SK-N-DZ (cell line): ENCODE measurements at regions not wholly inside any gene's neighbourhood (a gene's known extent, or its start where the extent isn't known, plus 50 kb on each side); places are given as distances from the start of the nearest gene placed in this dataset.
A peak's percentile ranks its signal among the peaks of the same experiment; 100 is the strongest.
"Not testable (repeated sequence)": the region's sequence is repeated elsewhere in the genome, so short reads cannot be mapped to it uniquely, and the experiment has no call there.

Experiments used
- DNase-seq: peaks from one replicate; pipeline ENCODE4 v3.0.0-alpha.2; 2015; ENCODE audit warnings: low spot score

GRCh38 chrX:39465467-39465866 lies 632.3 kb downstream of the BCOR start:
- no peak for DNase-seq

- DNase-seq, result no peak
Measured at GRCh38 chrX:39465906-39466305, 631.9 kb downstream of the BCOR start.

GRCh38 chrX:39469126-39469525 lies 628.6 kb downstream of the BCOR start:
- no peak for DNase-seq

GRCh38 chrX:39470588-39471407 lies 627.0 kb downstream of the BCOR start:
- no peak for DNase-seq

DNA sequence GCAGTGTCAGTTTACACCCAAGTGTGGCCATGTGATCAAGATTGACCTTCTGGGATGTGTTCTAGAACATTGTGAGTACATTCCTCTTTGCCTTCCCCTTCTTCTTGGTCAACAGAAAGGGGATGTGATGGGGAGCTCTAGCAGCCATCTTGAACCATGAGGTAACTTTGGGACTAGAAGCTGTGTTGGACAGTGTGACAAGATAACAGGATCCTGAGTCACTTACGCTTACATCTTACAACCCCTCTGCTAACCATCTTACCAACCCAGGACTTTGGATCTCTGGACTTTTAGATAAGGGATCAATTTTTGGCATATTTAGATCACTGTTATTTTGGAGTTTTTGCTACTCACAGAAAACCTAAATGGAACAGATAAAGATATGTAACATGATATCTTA lies 625.6 kb downstream of the BCOR start:
- DNase-seq, result no peak

- DNase-seq, result no peak
Measured at GRCh38 chrX:39473812-39474211, 623.9 kb downstream of the BCOR start.

GRCh38 chrX:39475372-39475771 lies 622.4 kb downstream of the BCOR start:
- DNase-seq, result no peak

DNA sequence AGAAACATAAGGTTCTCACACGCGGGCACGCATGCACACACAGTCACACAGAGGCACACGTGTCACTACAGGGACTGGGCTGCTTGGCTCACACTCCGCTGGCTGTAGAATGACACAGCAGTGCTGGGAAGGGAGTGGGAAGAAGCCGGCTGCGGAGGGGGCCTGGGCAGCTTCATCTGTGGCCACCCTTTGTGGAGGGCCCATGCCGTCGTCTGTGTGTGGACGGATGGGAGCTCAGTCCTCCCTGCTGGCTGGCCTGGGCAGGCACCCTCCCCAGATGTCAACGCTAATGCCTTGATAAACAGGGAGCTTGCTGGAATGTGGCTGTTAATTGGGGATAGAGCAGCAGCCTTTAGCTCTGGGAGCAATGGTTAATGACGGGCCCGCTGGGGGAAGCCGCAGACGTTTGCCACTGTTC lies 621.1 kb downstream of the BCOR start:
- DNase-seq, result peak; percentile 12

DNA sequence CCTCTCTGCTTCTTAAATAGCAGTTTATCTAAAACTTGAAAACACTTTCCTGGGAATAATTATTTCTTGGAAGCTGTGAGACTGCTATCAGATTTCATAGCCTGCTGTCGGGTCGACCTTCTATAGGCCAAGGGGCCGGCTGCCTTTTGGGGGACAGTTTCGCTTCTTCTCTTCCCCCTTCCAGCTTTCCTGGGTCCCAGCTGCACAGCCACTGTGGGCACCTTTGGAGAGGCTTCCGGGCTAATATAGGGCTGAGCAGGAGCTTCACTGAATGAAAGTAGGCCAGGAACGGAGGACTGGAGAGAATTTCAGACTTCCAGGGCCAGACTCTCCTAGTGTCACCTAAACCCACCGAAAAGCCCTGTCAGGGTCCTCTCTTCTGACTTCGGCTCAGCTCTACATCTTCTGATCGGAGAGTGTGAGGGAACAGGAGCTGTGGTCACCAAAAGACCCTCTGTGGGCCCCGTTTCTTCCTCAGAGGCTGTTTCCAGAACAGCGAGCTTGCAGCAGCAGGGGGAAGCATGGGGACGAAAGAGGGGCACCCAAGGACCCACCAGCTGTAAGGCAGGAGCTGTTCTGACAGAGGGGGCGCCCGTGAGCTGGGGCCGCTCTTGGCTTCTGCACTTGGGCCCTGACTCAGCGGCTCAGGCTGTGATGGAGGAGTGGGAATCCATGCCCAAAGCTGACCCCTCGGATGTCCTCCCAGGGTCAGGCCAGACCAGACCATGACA lies 620.6 kb downstream of the BCOR start:
- DNase-seq, result no peak

GRCh38 chrX:39477762-39478120 lies 620.0 kb downstream of the BCOR start:
- no peak for DNase-seq

- no peak for DNase-seq
Measured at GRCh38 chrX:39479856-39480255, 617.9 kb downstream of the BCOR start.

DNA sequence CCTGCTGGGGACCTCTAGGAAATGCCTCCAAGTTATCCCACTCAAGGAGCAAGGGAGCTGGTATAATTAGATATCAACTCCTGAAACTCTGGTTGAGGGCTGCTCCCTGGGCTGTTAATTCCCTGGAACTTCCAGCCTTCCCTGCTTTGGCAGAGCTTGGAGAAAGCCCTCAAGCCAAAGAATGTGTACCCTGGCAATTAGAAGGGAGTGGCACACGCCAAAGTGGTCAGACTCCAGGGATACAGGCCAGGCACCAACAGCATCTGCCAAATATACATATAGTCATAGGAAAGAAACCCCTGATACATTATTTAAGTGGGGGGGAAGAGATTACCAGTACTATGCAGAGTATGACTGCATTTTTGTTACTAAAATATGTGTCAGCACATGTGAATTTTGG lies 616.8 kb downstream of the BCOR start:
- DNase-seq, result no peak

GRCh38 chrX:39481621-39482020 lies 616.1 kb downstream of the BCOR start:
- DNase-seq, result no peak

GRCh38 chrX:39484159-39485068 lies 613.3 kb downstream of the BCOR start:
- DNase-seq, result no peak

DNA sequence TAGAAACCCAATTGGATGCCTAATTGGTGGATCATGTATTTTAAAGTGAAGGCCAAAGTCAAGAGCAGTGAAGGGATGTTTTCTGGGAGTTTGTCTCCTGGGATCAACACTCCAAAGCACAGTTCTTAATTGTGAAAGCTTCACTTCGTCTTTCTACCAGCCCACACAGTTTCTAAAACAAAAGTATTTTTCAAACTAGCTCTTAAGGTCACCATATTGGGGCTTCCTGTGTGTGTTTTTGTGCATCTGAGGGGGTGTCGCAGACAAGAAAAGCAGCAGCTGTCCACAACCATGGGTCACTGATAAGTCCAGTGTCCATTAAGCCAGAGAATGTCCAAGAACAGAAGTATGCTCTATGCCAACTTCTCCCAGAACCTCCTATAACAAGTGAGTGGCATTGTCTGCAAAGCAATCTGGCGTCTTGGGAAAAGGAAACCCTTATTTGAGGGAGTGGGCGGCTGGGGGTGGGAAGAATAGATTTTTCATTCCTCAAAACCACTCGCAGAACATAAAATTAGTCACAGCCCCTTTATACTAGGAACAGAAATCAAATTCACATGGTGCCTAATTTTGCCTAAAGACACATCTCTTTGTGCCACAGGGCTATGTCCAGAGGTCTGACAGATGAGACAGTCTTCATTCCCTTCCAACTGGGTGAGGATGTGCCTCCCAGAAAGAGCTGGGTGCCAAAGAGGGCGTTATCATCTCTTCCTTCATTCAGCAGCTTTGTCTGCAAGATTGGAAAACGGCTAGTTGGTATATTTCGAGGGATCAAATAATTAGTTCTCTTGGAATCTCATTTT lies 610.4 kb downstream of the BCOR start:
- DNase-seq, result no peak

- DNase-seq, result no peak
Measured at GRCh38 chrX:39487969-39488330, 609.8 kb downstream of the BCOR start.

GRCh38 chrX:39491548-39492297 lies 606.0 kb downstream of the BCOR start:
- no peak for DNase-seq

DNA sequence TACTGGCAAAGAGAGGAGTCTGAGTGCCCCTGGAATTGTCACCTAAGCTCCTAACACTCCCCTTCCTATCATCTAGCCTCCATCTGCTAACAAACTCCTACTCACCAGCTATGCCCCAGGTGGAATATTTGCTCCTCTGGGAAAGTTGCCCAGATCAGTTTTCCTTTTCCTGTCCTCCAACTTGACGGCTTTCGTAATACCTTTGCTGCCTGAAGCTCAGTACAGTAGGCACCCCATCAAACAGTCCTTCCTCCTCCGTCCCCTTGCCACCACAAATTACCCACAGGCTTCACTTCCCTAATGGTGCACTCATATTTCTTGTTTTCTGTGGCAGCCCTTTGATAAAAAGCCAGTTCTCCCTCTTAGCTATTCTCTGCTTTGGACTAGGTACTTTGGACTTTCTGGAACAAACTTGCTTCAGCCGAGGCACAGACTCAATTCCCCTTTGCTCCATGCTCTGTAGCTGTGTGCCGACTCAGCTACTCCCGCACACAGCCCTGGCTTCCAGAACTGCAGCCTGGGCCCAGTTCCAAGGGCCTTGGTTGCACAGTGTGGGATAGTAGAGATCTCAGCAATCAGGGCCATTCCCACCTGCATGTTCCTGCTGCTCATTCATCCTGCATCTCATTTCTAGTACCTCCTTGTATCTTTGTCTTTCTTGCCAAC lies 605.1 kb downstream of the BCOR start:
- DNase-seq, result no peak

GRCh38 chrX:39493168-39493567 lies 604.6 kb downstream of the BCOR start:
- no peak for DNase-seq

GRCh38 chrX:39497117-39497516 lies 600.6 kb downstream of the BCOR start:
- DNase-seq, result not testable (repeated sequence)
